Endothelial cell of umbilical vein (primary cell): ENCODE measurements at regions not wholly inside any gene's neighbourhood (a gene's known extent, or its start where the extent isn't known, plus 50 kb on each side); places are given as distances from the start of the nearest gene placed in this dataset.

ENCODE experiments used
- BruUV-seq: library from RNA; stranded (reverse); fragments of 400-500 nt; replicated peaks from 2 replicates; lab custom pipeline; 2021; lab: Mats Ljungman, UMichigan
- CTCF ChIA-PET: fragments of 300-600, 350-600 bp; sonication (Branson Sonifier 250); formaldehyde crosslinking; loops from one replicate; lab custom pipeline; 2021; ENCODE audit warnings: antibody characterized with exemption, inconsistent platforms; lab: Charles Lee
- POLR2A ChIA-PET: fragments of 300-600, 350-600 bp; sonication (Branson Sonifier 250); formaldehyde crosslinking; loops from one replicate; lab custom pipeline; 2021; ENCODE audit warnings: antibody characterized with exemption, inconsistent platforms; lab: Charles Lee
- DNase-seq: peaks from one replicate; pipeline ENCODE4 v3.0.0-alpha.2; 2011; ENCODE audit warnings: low read depth, low spot score
- FAIRE-seq: peaks from 2 replicates; lab custom pipeline; 2011; peaks lifted over from hg19 to GRCh38; lab: Jason Lieb, UNC
- H2AFZ ChIP-seq: 2 replicates; pipeline ENCODE4 v1.6.0; 2012; ENCODE audit warnings: low read depth, low read length, control low read depth, inconsistent platforms
- H3K27ac ChIP-seq: 2 replicates; pipeline ENCODE4 v1.5.1; 2011; ENCODE audit warnings: low read depth, mild to moderate bottlenecking, control low read depth, low read length, moderate library complexity; ENCODE audit not compliant: insufficient read depth
- H3K27me3 ChIP-seq, 2 experiments: 2 replicates each; pipeline versions ENCODE4 v1.6.0 to v1.6.1; 2011; ENCODE audit warnings: low read length in 2 of 2, mixed read lengths in 1 of 2; ENCODE audit not compliant: control insufficient read depth in 2 of 2, insufficient read depth in 2 of 2
- H3K36me3 ChIP-seq, 2 experiments: 2 replicates in 1 of 2; 3 replicates in 1 of 2; pipeline ENCODE4 v1.5.1; 2011; ENCODE audit warnings: low read length in 2 of 2, mild to moderate bottlenecking in 1 of 2, moderate library complexity in 1 of 2; ENCODE audit not compliant: control insufficient read depth in 2 of 2, insufficient read depth in 2 of 2; ENCODE audit errors: extremely low read depth in 1 of 2
- H3K4me1 ChIP-seq: 3 replicates; pipeline ENCODE4 v1.5.1; 2011; ENCODE audit warnings: mild to moderate bottlenecking, low read length; ENCODE audit not compliant: control insufficient read depth, insufficient read depth; ENCODE audit errors: extremely low read depth
- H3K4me2 ChIP-seq: 2 replicates; pipeline ENCODE4 v1.6.1; 2011; ENCODE audit warnings: low read length, control low read depth, mixed read lengths; ENCODE audit not compliant: insufficient read depth
- H3K4me3 ChIP-seq, 3 experiments: fragments of 200-600 bp in 1 of 3; sonication (generic), shearing (Covaris generic) in 1 of 3; replicated peaks in 1 of 3; 2 replicates each; pipeline ENCODE4 v1.5.1; 2011 to 2016; ENCODE audit warnings: control low read depth in 3 of 3, low read length in 3 of 3, mild to moderate bottlenecking in 2 of 3, inconsistent platforms in 1 of 3, low read depth in 1 of 3, moderate library complexity in 1 of 3; ENCODE audit not compliant: insufficient read depth in 1 of 3
- H3K79me2 ChIP-seq: 2 replicates; pipeline ENCODE4 v1.6.0; 2012; ENCODE audit warnings: low read length, inconsistent platforms; ENCODE audit not compliant: control insufficient read depth, insufficient read depth
- H3K9ac ChIP-seq: replicated peaks from 2 replicates; pipeline ENCODE3; 2011; ENCODE audit warnings: low read length, control low read depth; ENCODE audit not compliant: insufficient read depth; ENCODE audit errors: extremely low read depth
- H3K9me1 ChIP-seq: replicated peaks from 3 replicates; pipeline ENCODE4 v1.6.0; 2011; ENCODE audit warnings: mild to moderate bottlenecking, low read length; ENCODE audit not compliant: control insufficient read depth, insufficient read depth; ENCODE audit errors: extremely low read depth
- H3K9me3 ChIP-seq: replicated peaks from 2 replicates; pipeline ENCODE4 v1.5.1; 2012; ENCODE audit warnings: low read length, inconsistent platforms; ENCODE audit not compliant: control insufficient read depth, insufficient read depth
- H4K20me1 ChIP-seq: replicated peaks from 2 replicates; pipeline ENCODE3; 2011; ENCODE audit warnings: mild to moderate bottlenecking, low read length; ENCODE audit not compliant: control insufficient read depth, insufficient read depth; ENCODE audit errors: extremely low read depth
- CTCF ChIP-seq, 2 donors: IDR thresholded peaks; 1 replicate in 1 of 2; 2 replicates in 1 of 2; pipeline ENCODE4 v1.5.1; 2011; ENCODE audit warnings: low read length in 2 of 2, mild to moderate bottlenecking in 2 of 2, moderate library complexity in 2 of 2, control low read depth in 1 of 2, inconsistent platforms in 1 of 2, low read depth in 1 of 2; ENCODE audit not compliant: insufficient read depth in 1 of 2; ENCODE audit errors: extremely low read depth in 1 of 2
- EZH2 ChIP-seq: IDR thresholded peaks from 2 replicates; pipeline ENCODE4 v1.6.1; 2012; ENCODE audit warnings: borderline replicate concordance, low read depth, mild to moderate bottlenecking, moderate library complexity, low read length, inconsistent platforms; ENCODE audit not compliant: severe bottlenecking
- FOS ChIP-seq: IDR thresholded peaks from 2 replicates; pipeline ENCODE4 v1.6.1; 2011; ENCODE audit warnings: mild to moderate bottlenecking, low read length, moderate library complexity, borderline replicate concordance; ENCODE audit not compliant: insufficient read depth
- GATA2 ChIP-seq: IDR thresholded peaks from 2 replicates; pipeline ENCODE4 v1.7.0; 2011; ENCODE audit warnings: low read depth, mild to moderate bottlenecking, moderate library complexity, mixed read lengths, low read length; ENCODE audit not compliant: insufficient read length, insufficient read depth
- JUN ChIP-seq: IDR thresholded peaks from 2 replicates; pipeline ENCODE4 v1.6.1; 2011; ENCODE audit warnings: borderline replicate concordance, low read depth; ENCODE audit not compliant: insufficient read length, insufficient read depth
- MAX ChIP-seq: IDR thresholded peaks from 2 replicates; pipeline ENCODE4 v1.6.1; 2011; ENCODE audit not compliant: insufficient read depth, insufficient read length
- MYC ChIP-seq: IDR thresholded peaks from one replicate; pipeline ENCODE4 v1.6.1; 2011; ENCODE audit warnings: mild to moderate bottlenecking, low read depth, low read length
- POLR2A ChIP-seq: IDR thresholded peaks from 2 replicates; pipeline ENCODE4 v1.6.1; 2012; ENCODE audit warnings: low read depth, mild to moderate bottlenecking, control low read depth, low read length
- POLR2AphosphoS5 ChIP-seq: IDR thresholded peaks from 2 replicates; pipeline ENCODE4 v1.6.1; 2012; ENCODE audit warnings: low read depth, mild to moderate bottlenecking, control low read depth, low read length, moderate library complexity; ENCODE audit not compliant: insufficient read depth
- dilution Hi-C: fragments of 300-500 bp; cut with MboI; formaldehyde crosslinking; loops from one replicate; pipeline ENCODE4 v1.15.0; 2019; ENCODE audit warnings: low sequenced_read_pairs; ENCODE audit not compliant: extremely low pct_ligation_motif_present
- intact Hi-C: fragments of 100-400 bp; cut with micrococcal nuclease; formaldehyde crosslinking; loops from one replicate; pipeline ENCODE4 v1.10.0; 2022

GRCh38 chr10:121113385-121113696 is 262.2 kb downstream of the WDR11 start:
- H3K79me2 ChIP-seq: no peaks in the 10 kb centered on the region
- no peaks in the 10 kb centered on the region for H3K4me1 ChIP-seq
- H3K4me3 ChIP-seq: no peak overlapping the region
- ChIA-PET CTCF (no interaction called here), POLR2A (no interaction called here)
- no peak for FAIRE-seq
- no peak for DNase-seq
- no peak for TF ChIP-seq EZH2
- TF ChIP-seq POLR2AphosphoS5: no peak
- no peak for TF ChIP-seq MYC
- TF ChIP-seq JUN: no peak
- no peak for TF ChIP-seq GATA2
- no peaks in the 10 kb centered on the region for H3K36me3 ChIP-seq
- no peak overlapping the region for H2AFZ ChIP-seq
- H3K27ac ChIP-seq: no peak overlapping the region
- BruUV-seq: no TSS peak
- intact Hi-C loops (no loop called here), dilution Hi-C loops (no loop called here)
- no peaks in the 10 kb centered on the region for H3K27me3 ChIP-seq
- no peaks in the 10 kb centered on the region for H4K20me1 ChIP-seq
- H3K9ac ChIP-seq: no peak overlapping the region
- no peaks in the 10 kb centered on the region for H3K9me3 ChIP-seq
- H3K4me2 ChIP-seq: no peak overlapping the region
- no peaks in the 10 kb centered on the region for H3K9me1 ChIP-seq

GRCh38 chr10:121113911-121114310 is 262.7 kb downstream of the WDR11 start:
- Histone ChIP-seq H3K4me1 (no peaks in the 10 kb centered on the region), H3K27ac (no peak overlapping the region), H3K79me2 (no peaks in the 10 kb centered on the region), H3K4me3 (no peak overlapping the region), H3K27me3 (no peaks in the 10 kb centered on the region), H3K36me3 (no peaks in the 10 kb centered on the region), H3K9ac (no peak overlapping the region), H3K9me1 (no peaks in the 10 kb centered on the region), H2AFZ (no peak overlapping the region), H3K9me3 (no peaks in the 10 kb centered on the region), H4K20me1 (no peaks in the 10 kb centered on the region), H3K4me2 (no peak overlapping the region)
- DNase-seq (no peak), FAIRE-seq (no peak)
- dilution Hi-C loops (no loop called here), intact Hi-C loops (no loop called here)
- no TSS peak for BruUV-seq
- ChIA-PET CTCF (no interaction called here), POLR2A (no interaction called here)
- no peak for TF ChIP-seq MYC
- no peak for TF ChIP-seq EZH2
- no peak for TF ChIP-seq FOS
- no peak for TF ChIP-seq POLR2AphosphoS5
- TF ChIP-seq JUN: no peak
- no peak for TF ChIP-seq GATA2
- TF ChIP-seq POLR2A: no peak
- TF ChIP-seq MAX: no peak
- no peak for TF ChIP-seq CTCF (IDR thresholded peaks at IDR 0.05; ENCODE audit: extremely low read depth in 1 of 2, insufficient read depth in 1 of 2, low read depth in 1 of 2, low read length in 2 of 2)
